ENCODE measurements at regions not wholly inside any gene's neighbourhood (a gene's known extent, or its start where the extent isn't known, plus 50 kb on each side); places are given as distances from the start of the nearest gene placed in this dataset.

- DNase-seq (ENCODE audit: low read depth in 2 of 2) = no peak
These were observed 199.9 kb upstream of the PKDCC start for GRCh38 chr2:41847744-41848441.

- DNase-seq (ENCODE audit: low read depth in 2 of 2) = no peak
These were observed 196.3 kb upstream of the PKDCC start for GRCh38 chr2:41851554-41851953.

GRCh38 chr2:41853427-41854191 is 194.2 kb upstream of the PKDCC start:
- no peak for DNase-seq (ENCODE audit: low read depth in 2 of 2)

GRCh38 chr2:41854227-41854626 is 193.6 kb upstream of the PKDCC start:
- no peak for DNase-seq (ENCODE audit: low read depth in 2 of 2)

GRCh38 chr2:41856946-41857345 is 190.9 kb upstream of the PKDCC start:
- DNase-seq (ENCODE audit: low read depth in 2 of 2) = no peak

- no peak for DNase-seq (ENCODE audit: low read depth in 2 of 2)
These were observed 188.0 kb upstream of the PKDCC start for GRCh38 chr2:41859615-41860514.

GRCh38 chr2:41863062-41863461 is 184.8 kb upstream of the PKDCC start:
- DNase-seq (ENCODE audit: low read depth in 2 of 2) = no peak

GRCh38 chr2:41865263-41865662 is 182.6 kb upstream of the PKDCC start:
- no peak for DNase-seq (ENCODE audit: low read depth in 2 of 2)

GRCh38 chr2:41867553-41867952 is 180.3 kb upstream of the PKDCC start:
- no peak for DNase-seq (ENCODE audit: low read depth in 2 of 2)

GRCh38 chr2:41869542-41870264 is 178.1 kb upstream of the PKDCC start:
- peak; percentile 41 to 50 for DNase-seq (ENCODE audit: low read depth in 2 of 2)

- no peak for DNase-seq (ENCODE audit: low read depth in 2 of 2)
These were observed 177.6 kb upstream of the PKDCC start for GRCh38 chr2:41870265-41870585.

- no peak for DNase-seq (ENCODE audit: low read depth in 2 of 2)
These were observed 176.7 kb upstream of the PKDCC start for GRCh38 chr2:41871080-41871479.

GRCh38 chr2:41872646-41873045 is 175.2 kb upstream of the PKDCC start:
- DNase-seq (ENCODE audit: low read depth in 2 of 2) = no peak

- DNase-seq (ENCODE audit: low read depth in 2 of 2) = no peak
These were observed 174.5 kb upstream of the PKDCC start for GRCh38 chr2:41873102-41874031.

- DNase-seq (ENCODE audit: low read depth in 2 of 2) = no peak
These were observed 170.6 kb upstream of the PKDCC start for GRCh38 chr2:41877114-41877678.

- DNase-seq (ENCODE audit: low read depth in 2 of 2) = no peak
These were observed 169.8 kb upstream of the PKDCC start for GRCh38 chr2:41878056-41878455.

- DNase-seq (ENCODE audit: low read depth in 2 of 2) = no peak
These were observed 169.0 kb upstream of the PKDCC start for GRCh38 chr2:41878716-41879234.

- DNase-seq (ENCODE audit: low read depth in 2 of 2) = no peak
These were observed 168.4 kb upstream of the PKDCC start for GRCh38 chr2:41879235-41879916.

GRCh38 chr2:41880561-41881243 is 167.1 kb upstream of the PKDCC start:
- DNase-seq (ENCODE audit: low read depth in 2 of 2) = no peak
